NB4 (cell line): ENCODE measurements at regions not wholly inside any gene's neighbourhood (a gene's known extent, or its start where the extent isn't known, plus 50 kb on each side); places are given as distances from the start of the nearest gene placed in this dataset.

Experiments
- MYC ChIP-seq: IDR thresholded peaks from 2 replicates; pipeline ENCODE4 v1.6.1; 2011; ENCODE audit warnings: low read depth, low read length
- POLR2A ChIP-seq: IDR thresholded peaks from 2 replicates; pipeline ENCODE4 v1.6.1; 2011; ENCODE audit warnings: mild to moderate bottlenecking; ENCODE audit not compliant: insufficient read length; ENCODE audit errors: extremely low read depth
- TF ChIP-seq, protein P1 (sequence below): IDR thresholded peaks from one replicate; pipeline ENCODE4 v1.5.1; 2012; ENCODE audit warnings: low read depth, low read length
- TF ChIP-seq, protein P2 (sequence below): IDR thresholded peaks from 2 replicates; pipeline ENCODE4 v1.6.1; 2011; ENCODE audit warnings: low read depth, low read length

GRCh38 chr15:57797110-57797509 lies 90.6 kb downstream of the POLR2M start:
- TF ChIP-seq, protein P1, sequence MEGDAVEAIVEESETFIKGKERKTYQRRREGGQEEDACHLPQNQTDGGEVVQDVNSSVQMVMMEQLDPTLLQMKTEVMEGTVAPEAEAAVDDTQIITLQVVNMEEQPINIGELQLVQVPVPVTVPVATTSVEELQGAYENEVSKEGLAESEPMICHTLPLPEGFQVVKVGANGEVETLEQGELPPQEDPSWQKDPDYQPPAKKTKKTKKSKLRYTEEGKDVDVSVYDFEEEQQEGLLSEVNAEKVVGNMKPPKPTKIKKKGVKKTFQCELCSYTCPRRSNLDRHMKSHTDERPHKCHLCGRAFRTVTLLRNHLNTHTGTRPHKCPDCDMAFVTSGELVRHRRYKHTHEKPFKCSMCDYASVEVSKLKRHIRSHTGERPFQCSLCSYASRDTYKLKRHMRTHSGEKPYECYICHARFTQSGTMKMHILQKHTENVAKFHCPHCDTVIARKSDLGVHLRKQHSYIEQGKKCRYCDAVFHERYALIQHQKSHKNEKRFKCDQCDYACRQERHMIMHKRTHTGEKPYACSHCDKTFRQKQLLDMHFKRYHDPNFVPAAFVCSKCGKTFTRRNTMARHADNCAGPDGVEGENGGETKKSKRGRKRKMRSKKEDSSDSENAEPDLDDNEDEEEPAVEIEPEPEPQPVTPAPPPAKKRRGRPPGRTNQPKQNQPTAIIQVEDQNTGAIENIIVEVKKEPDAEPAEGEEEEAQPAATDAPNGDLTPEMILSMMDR, result no peak
- TF ChIP-seq POLR2A (no peak), MYC (no peak)
- TF ChIP-seq, protein P2, sequence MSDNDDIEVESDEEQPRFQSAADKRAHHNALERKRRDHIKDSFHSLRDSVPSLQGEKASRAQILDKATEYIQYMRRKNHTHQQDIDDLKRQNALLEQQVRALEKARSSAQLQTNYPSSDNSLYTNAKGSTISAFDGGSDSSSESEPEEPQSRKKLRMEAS, result no peak
